Vagina (tissue), 2 donors: ENCODE measurements at regions not wholly inside any gene's neighbourhood (a gene's known extent, or its start where the extent isn't known, plus 50 kb on each side); places are given as distances from the start of the nearest gene placed in this dataset.

Experiments
- CTCF ChIP-seq, 3 experiments: fragments of 450-650 bp in 2 of 3; fragments of 200-600 bp in 1 of 3; sonication (generic) in 1 of 3; IDR thresholded peaks; one replicate each; pipeline ENCODE4 v1.5.1; 2017 to 2019; ENCODE audit warnings: antibody characterized with exemption in 3 of 3, mild to moderate bottlenecking in 2 of 3, moderate library complexity in 2 of 3
- POLR2A ChIP-seq, 2 donors: fragments of 450-650 bp; IDR thresholded peaks; one replicate each; pipeline ENCODE4 v1.6.1; 2017; ENCODE audit warnings: antibody characterized with exemption in 2 of 2, mild to moderate bottlenecking in 2 of 2, moderate library complexity in 2 of 2

GRCh38 chr20:17873410-17874270, 95.0 kb downstream of the SNX5 start:
- TF ChIP-seq POLR2A (IDR thresholded peaks at IDR 0.05) (no peak), CTCF (IDR thresholded peaks at IDR 0.05) (no peak)
